ENCODE measurements at regions not wholly inside any gene's neighbourhood (a gene's known extent, or its start where the extent isn't known, plus 50 kb on each side); places are given as distances from the start of the nearest gene placed in this dataset.
"Not testable (repeated sequence)": the region's sequence is repeated elsewhere in the genome, so short reads cannot be mapped to it uniquely, and the experiment has no call there.

- DNase-seq (ENCODE audit: low read depth, low spot score), result no peak
These were observed 1365.6 kb downstream of the OLFM4 start for GRCh38 chr13:54394085-54394700.

- no peak for DNase-seq (ENCODE audit: low read depth, low spot score)
These were observed 1366.3 kb downstream of the OLFM4 start for GRCh38 chr13:54394908-54395307.

GRCh38 chr13:54402495-54402894 lies 1373.9 kb downstream of the OLFM4 start:
- no peak for DNase-seq (ENCODE audit: low read depth, low spot score)

- DNase-seq (ENCODE audit: low read depth, low spot score), result no peak
These were observed 1387.2 kb downstream of the OLFM4 start for GRCh38 chr13:54415753-54416366.

GRCh38 chr13:54422946-54423345 lies 1394.3 kb downstream of the OLFM4 start:
- not testable (repeated sequence) for DNase-seq (ENCODE audit: low read depth, low spot score)

- DNase-seq (ENCODE audit: low read depth, low spot score), result no peak
These were observed 1395.7 kb downstream of the OLFM4 start for GRCh38 chr13:54424344-54424743.

- DNase-seq (ENCODE audit: low read depth, low spot score), result no peak
These were observed 1405.0 kb downstream of the OLFM4 start for GRCh38 chr13:54433493-54434206.

GRCh38 chr13:54440853-54441400 lies 1412.3 kb downstream of the OLFM4 start:
- not testable (repeated sequence) for DNase-seq (ENCODE audit: low read depth, low spot score)

- no peak for DNase-seq (ENCODE audit: low read depth, low spot score)
These were observed 1416.8 kb downstream of the OLFM4 start for GRCh38 chr13:54445453-54445852.

- no peak for DNase-seq (ENCODE audit: low read depth, low spot score)
These were observed 1417.3 kb downstream of the OLFM4 start for GRCh38 chr13:54445865-54446264.

- DNase-seq (ENCODE audit: low read depth, low spot score), result no peak
These were observed 1421.3 kb downstream of the OLFM4 start for GRCh38 chr13:54449922-54450321.

- no peak for DNase-seq (ENCODE audit: low read depth, low spot score)
These were observed 1455.6 kb downstream of the OLFM4 start for GRCh38 chr13:54484166-54484565.

- DNase-seq (ENCODE audit: low read depth, low spot score), result no peak
These were observed 1458.0 kb downstream of the OLFM4 start for GRCh38 chr13:54486421-54487166.

GRCh38 chr13:54489359-54489758 lies 1460.7 kb downstream of the OLFM4 start:
- DNase-seq (ENCODE audit: low read depth, low spot score), result no peak

GRCh38 chr13:54492995-54493394 lies 1464.4 kb downstream of the OLFM4 start:
- no peak for DNase-seq (ENCODE audit: low read depth, low spot score)

GRCh38 chr13:54511366-54511765 lies 1482.8 kb downstream of the OLFM4 start:
- no peak for DNase-seq (ENCODE audit: low read depth, low spot score)

- no peak for DNase-seq (ENCODE audit: low read depth, low spot score)
These were observed 1484.6 kb downstream of the OLFM4 start for GRCh38 chr13:54513254-54513653.

- no peak for DNase-seq (ENCODE audit: low read depth, low spot score)
These were observed 1507.5 kb downstream of the OLFM4 start for GRCh38 chr13:54536112-54536511.

- no peak for DNase-seq (ENCODE audit: low read depth, low spot score)
These were observed 1534.7 kb downstream of the OLFM4 start for GRCh38 chr13:54563286-54563685.

GRCh38 chr13:54572037-54572436 lies 1543.4 kb downstream of the OLFM4 start:
- not testable (repeated sequence) for DNase-seq (ENCODE audit: low read depth, low spot score)

GRCh38 chr13:54573186-54573585 lies 1544.6 kb downstream of the OLFM4 start:
- DNase-seq (ENCODE audit: low read depth, low spot score), result no peak

- DNase-seq (ENCODE audit: low read depth, low spot score), result no peak
These were observed 1546.2 kb downstream of the OLFM4 start for GRCh38 chr13:54574791-54575190.
